Liver (tissue), 3 donors: ENCODE measurements at regions not wholly inside any gene's neighbourhood (a gene's known extent, or its start where the extent isn't known, plus 50 kb on each side); places are given as distances from the start of the nearest gene placed in this dataset.

ENCODE experiments used
- EGR1 ChIP-seq, 2 donors: IDR thresholded peaks; 2 replicates each; pipeline ENCODE4 v1.6.1; 2016 to 2018; ENCODE audit warnings: antibody characterized with exemption in 2 of 2, low read depth in 2 of 2
- RAD21 ChIP-seq, 2 donors: IDR thresholded peaks; 2 replicates each; pipeline ENCODE4 v1.6.1; 2016; ENCODE audit warnings: antibody characterized with exemption in 2 of 2, mild to moderate bottlenecking in 2 of 2
- REST ChIP-seq: IDR thresholded peaks from 2 replicates; pipeline ENCODE4 v1.6.1; 2016; ENCODE audit warnings: antibody characterized with exemption, mild to moderate bottlenecking
- TF ChIP-seq, protein P1 (sequence below): IDR thresholded peaks from 2 replicates; pipeline ENCODE4 v1.6.1; 2016; ENCODE audit warnings: antibody characterized with exemption
- TF ChIP-seq, protein P2 (sequence below): IDR thresholded peaks from 2 replicates; pipeline ENCODE4 v1.6.1; 2016; ENCODE audit warnings: antibody characterized with exemption
- TF ChIP-seq, protein P3 (sequence below): fragments of 150-350 bp; IDR thresholded peaks from 2 replicates; pipeline ENCODE4 v1.5.1; 2017; ENCODE audit warnings: improper control_type of control experiment, low read depth, low read length; ENCODE audit not compliant: missing input control
- donor health status: healthy.
- donor health status: healthy.

DNA sequence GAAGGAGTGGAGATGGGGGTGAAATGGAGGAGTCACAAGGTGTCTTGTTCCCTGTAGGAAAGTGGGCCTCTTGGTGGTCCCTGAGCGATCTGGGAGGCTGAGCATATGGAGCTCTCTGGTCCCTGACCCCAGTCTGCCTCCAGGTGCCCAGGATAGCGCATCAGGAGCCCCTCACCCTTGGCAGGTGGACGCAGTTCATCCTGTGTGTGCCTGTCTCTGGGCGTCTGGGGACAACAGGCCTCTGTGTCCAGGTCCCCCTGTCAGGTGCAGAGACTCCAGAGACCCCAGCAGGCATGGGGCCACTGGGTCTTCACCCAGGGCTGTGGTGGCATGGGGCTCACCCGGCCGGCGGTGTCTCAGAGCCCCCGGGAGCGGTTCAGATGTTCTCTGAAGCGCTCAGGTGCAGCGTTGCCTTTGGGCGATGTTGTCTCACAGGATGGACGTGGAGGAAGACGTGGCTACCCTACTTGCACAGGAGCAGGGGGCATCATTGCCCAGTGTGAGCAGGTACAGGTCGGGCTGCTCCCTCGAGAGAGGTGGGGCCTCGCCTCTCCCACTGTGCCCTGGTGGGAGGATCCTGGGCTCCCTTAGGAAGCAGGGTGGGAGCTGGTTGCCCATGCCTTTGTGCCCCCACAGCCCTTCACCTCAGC, 58.1 kb upstream of the TPM4 start:
- TF ChIP-seq, protein P1, sequence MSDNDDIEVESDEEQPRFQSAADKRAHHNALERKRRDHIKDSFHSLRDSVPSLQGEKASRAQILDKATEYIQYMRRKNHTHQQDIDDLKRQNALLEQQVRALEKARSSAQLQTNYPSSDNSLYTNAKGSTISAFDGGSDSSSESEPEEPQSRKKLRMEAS, result no peak
- TF ChIP-seq, protein P2, sequence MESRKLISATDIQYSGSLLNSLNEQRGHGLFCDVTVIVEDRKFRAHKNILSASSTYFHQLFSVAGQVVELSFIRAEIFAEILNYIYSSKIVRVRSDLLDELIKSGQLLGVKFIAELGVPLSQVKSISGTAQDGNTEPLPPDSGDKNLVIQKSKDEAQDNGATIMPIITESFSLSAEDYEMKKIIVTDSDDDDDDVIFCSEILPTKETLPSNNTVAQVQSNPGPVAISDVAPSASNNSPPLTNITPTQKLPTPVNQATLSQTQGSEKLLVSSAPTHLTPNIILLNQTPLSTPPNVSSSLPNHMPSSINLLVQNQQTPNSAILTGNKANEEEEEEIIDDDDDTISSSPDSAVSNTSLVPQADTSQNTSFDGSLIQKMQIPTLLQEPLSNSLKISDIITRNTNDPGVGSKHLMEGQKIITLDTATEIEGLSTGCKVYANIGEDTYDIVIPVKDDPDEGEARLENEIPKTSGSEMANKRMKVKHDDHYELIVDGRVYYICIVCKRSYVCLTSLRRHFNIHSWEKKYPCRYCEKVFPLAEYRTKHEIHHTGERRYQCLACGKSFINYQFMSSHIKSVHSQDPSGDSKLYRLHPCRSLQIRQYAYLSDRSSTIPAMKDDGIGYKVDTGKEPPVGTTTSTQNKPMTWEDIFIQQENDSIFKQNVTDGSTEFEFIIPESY, result no peak
- TF ChIP-seq REST, result no peak
- no peak for TF ChIP-seq RAD21 (IDR thresholded peaks at IDR 0.05)
- TF ChIP-seq, protein P3, sequence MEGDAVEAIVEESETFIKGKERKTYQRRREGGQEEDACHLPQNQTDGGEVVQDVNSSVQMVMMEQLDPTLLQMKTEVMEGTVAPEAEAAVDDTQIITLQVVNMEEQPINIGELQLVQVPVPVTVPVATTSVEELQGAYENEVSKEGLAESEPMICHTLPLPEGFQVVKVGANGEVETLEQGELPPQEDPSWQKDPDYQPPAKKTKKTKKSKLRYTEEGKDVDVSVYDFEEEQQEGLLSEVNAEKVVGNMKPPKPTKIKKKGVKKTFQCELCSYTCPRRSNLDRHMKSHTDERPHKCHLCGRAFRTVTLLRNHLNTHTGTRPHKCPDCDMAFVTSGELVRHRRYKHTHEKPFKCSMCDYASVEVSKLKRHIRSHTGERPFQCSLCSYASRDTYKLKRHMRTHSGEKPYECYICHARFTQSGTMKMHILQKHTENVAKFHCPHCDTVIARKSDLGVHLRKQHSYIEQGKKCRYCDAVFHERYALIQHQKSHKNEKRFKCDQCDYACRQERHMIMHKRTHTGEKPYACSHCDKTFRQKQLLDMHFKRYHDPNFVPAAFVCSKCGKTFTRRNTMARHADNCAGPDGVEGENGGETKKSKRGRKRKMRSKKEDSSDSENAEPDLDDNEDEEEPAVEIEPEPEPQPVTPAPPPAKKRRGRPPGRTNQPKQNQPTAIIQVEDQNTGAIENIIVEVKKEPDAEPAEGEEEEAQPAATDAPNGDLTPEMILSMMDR, result no peak
- no peak for TF ChIP-seq EGR1 (IDR thresholded peaks at IDR 0.05; ENCODE audit: low read depth in 2 of 2)
